OCI-LY7 (cell line): ENCODE measurements at regions not wholly inside any gene's neighbourhood (a gene's known extent, or its start where the extent isn't known, plus 50 kb on each side); places are given as distances from the start of the nearest gene placed in this dataset.

Experiments
- EZH2phosphoT487 ChIP-seq: fragments of 200-600 bp; sonication (generic); IDR thresholded peaks from 2 replicates; pipeline ENCODE4 v1.6.1; 2018; ENCODE audit warnings: low read depth, borderline replicate concordance, mild to moderate bottlenecking, mixed run types, antibody characterized with exemption, low read length, moderate library complexity, mixed read lengths
- TF ChIP-seq, protein P1 (sequence below): fragments of 200-600 bp; sonication (generic); conservative IDR thresholded peaks from 2 replicates; pipeline ENCODE4 v1.5.1; 2014; ENCODE audit warnings: mild to moderate bottlenecking, antibody characterized with exemption, low read length, moderate library complexity, mixed read lengths

DNA sequence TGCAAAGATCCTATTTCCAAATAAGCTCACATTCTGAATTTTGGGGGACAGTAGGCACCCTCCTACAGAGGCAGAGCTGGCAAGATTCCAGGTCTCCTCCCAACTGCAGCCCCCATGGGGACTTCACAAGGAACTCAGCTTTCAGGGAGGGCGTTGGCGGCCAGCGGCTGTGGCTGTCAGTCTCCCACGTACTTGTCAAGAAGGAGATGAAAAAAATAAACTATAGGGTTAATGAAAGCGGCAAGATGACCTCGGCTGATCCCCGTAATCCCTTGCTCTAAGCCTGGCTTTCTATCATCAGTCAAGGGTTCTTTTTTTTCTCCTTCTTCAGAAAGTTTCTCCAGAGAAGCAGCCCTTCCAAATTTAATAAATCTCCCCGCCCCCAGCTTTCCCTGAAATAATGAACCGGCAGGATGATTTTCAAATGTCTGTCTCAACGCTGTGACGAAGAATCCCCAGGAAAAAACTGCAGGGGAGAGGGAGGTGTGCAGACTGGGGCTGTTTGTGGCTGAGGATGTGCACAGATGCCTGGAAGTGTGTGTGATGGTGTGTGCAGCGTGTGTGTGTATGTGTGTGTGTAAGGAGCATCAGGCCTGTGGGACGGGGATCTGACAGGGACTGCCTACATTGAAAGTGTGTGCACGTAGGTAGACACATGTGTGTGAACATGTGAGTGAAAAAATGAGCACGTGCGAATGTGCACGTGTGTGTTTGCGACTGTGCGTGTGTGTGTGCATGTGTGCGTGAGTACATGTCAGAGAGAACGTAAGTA is 78.7 kb downstream of the SLC2A10 start:
- TF ChIP-seq, protein P1, sequence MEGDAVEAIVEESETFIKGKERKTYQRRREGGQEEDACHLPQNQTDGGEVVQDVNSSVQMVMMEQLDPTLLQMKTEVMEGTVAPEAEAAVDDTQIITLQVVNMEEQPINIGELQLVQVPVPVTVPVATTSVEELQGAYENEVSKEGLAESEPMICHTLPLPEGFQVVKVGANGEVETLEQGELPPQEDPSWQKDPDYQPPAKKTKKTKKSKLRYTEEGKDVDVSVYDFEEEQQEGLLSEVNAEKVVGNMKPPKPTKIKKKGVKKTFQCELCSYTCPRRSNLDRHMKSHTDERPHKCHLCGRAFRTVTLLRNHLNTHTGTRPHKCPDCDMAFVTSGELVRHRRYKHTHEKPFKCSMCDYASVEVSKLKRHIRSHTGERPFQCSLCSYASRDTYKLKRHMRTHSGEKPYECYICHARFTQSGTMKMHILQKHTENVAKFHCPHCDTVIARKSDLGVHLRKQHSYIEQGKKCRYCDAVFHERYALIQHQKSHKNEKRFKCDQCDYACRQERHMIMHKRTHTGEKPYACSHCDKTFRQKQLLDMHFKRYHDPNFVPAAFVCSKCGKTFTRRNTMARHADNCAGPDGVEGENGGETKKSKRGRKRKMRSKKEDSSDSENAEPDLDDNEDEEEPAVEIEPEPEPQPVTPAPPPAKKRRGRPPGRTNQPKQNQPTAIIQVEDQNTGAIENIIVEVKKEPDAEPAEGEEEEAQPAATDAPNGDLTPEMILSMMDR, result no peak
- no peak for TF ChIP-seq EZH2phosphoT487
